ENCODE measurements at regions not wholly inside any gene's neighbourhood (a gene's known extent, or its start where the extent isn't known, plus 50 kb on each side); places are given as distances from the start of the nearest gene placed in this dataset.

DNA sequence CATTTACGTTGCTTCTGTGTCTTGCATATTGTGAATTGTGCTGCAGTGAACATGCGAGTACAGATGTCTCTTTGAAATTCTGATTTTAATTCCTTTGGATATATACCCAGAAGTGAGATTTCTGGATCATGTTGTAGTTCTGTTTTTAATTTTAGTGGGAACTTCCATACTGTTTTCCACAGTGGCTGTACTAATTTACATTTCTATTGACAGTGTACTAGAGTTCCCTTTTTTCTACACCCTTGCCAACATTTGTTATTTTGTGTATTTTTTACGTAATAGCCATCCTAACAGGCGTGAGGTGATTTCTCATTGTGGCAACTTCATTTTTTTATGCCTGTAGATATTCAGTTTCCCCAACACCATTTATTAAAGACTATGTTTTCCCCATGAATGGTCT lies 144.7 kb upstream of the INHBA start:
- in situ Hi-C loops (cut with HindIII; ENCODE audit: low pct_unique_long_range_greater_than_20kb, low sequenced_read_pairs), result no loop called here
- DNase-seq (ENCODE audit: low read depth, low spot score), result no peak

- DNase-seq (ENCODE audit: low read depth, low spot score), result no peak
- in situ Hi-C loops (cut with HindIII; ENCODE audit: low pct_unique_long_range_greater_than_20kb, low sequenced_read_pairs), result no loop called here
Measured at GRCh38 chr7:41847151-41847550, 144.3 kb upstream of the INHBA start.

- in situ Hi-C loops (cut with HindIII; ENCODE audit: low pct_unique_long_range_greater_than_20kb, low sequenced_read_pairs), result no loop called here
- DNase-seq (ENCODE audit: low read depth, low spot score), result no peak
Measured at GRCh38 chr7:41842956-41843355, 140.1 kb upstream of the INHBA start.

- no peak for DNase-seq (ENCODE audit: low read depth, low spot score)
- in situ Hi-C loops (cut with HindIII; ENCODE audit: low pct_unique_long_range_greater_than_20kb, low sequenced_read_pairs), result no loop called here
Measured at GRCh38 chr7:41837916-41838315, 135.0 kb upstream of the INHBA start.

DNA sequence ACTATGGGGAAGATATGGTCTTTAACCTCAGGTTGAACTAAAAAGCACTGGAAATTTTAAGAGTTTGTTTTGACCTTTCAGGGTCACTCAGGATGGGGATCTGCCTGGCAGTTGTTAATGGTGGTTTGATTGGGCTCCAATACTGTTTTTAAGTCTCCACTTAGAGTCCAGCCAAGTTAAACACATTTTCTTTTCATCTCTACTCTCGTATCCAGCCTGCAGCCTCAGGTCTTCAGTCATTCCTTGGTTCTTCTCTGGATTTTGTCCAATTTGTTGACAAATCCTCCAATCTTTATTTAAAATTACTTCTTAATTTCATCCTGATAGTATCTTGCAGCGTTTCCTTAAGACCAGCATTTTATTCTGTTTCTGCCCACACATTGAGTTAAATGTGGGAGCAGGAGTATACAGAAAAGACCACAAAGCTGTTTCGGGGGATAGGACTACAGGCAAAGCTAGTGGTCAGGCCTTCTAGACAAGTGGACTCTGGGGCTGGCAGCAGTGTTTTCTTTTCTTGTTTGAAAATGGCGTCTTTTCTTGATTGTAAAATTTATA lies 133.2 kb upstream of the INHBA start:
- in situ Hi-C loops (cut with HindIII; ENCODE audit: low pct_unique_long_range_greater_than_20kb, low sequenced_read_pairs), result no loop called here
- DNase-seq (ENCODE audit: low read depth, low spot score), result no peak

DNA sequence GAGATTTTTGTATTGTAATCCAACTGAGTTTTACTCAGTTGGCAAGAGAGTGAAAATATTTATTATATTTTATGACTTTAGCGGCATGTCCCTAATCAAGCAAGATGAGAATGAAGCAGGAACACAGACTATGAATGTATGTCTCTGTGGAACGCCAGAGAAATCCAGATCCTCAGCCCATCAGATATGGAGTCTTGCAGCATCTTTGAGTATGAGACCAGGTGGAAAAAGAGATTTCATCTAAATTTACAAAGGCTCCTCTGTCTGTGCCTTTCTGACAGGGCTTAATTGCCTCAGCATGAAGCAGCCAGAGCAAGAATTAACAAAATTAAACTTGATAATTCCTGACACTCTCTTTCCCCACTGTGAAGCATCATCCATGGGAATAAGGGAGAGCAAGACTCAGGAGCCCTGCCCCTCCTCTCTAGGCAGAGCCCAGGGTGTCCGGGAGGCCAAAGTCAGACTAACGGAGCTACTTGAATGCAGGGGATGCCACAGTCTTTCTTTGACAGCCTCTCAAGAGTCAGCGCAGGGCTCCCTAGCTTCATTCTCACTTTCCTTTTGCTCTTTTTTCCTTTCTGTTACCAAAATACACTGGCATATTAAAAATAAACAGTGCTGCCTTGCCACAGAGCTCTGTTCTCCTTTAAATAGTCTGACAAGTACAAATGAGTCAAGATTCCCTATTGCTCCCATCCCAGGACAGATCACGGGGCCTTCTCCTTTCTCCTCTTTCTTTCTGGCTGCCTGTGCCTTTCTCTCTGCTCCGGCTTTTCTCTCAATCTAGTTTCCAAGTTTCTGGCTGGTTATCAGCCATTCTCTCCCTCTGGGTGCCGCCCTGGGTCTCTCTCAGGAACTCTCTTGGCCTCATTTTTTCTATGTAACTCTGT lies 132.2 kb upstream of the INHBA start:
- in situ Hi-C loops (cut with HindIII; ENCODE audit: low pct_unique_long_range_greater_than_20kb, low sequenced_read_pairs), result no loop called here
- DNase-seq (ENCODE audit: low read depth, low spot score), result no peak

DNA sequence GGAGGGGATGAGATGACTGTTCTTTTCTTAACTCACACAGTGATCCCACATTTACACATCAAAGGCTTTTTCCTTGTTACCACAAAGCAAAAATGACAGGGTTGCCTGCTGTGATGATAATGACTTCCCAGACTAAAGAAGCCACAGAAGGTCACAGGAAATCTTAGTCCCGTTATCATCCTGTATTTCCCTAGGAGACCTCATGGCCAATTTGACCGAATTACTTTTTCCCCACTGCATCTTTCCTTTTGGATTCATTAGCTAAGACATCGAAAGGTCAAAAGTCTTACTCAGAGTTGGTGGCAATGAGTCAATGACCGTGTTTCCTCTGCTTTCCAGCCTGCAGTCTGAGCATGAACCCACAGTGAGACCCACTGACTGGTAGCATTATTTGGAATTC lies 130.1 kb upstream of the INHBA start:
- in situ Hi-C loops (cut with HindIII; ENCODE audit: low pct_unique_long_range_greater_than_20kb, low sequenced_read_pairs), result no loop called here
- DNase-seq (ENCODE audit: low read depth, low spot score), result no peak

DNA sequence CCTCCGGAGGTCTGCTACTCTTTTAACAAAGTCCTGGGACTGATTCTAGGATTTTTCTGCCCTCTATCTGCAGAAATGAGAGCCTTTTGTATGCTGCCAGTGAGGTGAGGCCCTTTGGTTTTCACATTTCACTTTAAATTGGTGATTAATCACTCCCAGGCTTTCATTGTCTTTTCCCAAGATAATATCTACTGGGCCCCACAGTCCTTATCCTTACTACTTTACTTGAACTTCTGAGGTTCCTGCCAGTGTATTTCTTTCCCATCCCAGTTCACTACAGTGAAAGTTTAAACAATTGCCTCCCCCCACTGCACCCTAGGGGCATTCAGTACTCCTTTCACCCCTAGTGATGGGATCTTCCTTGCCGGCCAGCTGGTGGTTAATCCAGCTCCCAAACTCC lies 127.4 kb upstream of the INHBA start:
- in situ Hi-C loops (cut with HindIII; ENCODE audit: low pct_unique_long_range_greater_than_20kb, low sequenced_read_pairs), result no loop called here
- no peak for DNase-seq (ENCODE audit: low read depth, low spot score)

- in situ Hi-C loops (cut with HindIII; ENCODE audit: low pct_unique_long_range_greater_than_20kb, low sequenced_read_pairs), result no loop called here
- DNase-seq (ENCODE audit: low read depth, low spot score), result no peak
Measured at GRCh38 chr7:41828911-41829310, 126.0 kb upstream of the INHBA start.

- in situ Hi-C loops (cut with HindIII; ENCODE audit: low pct_unique_long_range_greater_than_20kb, low sequenced_read_pairs), result no loop called here
- DNase-seq (ENCODE audit: low read depth, low spot score), result no peak
Measured at GRCh38 chr7:41826641-41827040, 123.8 kb upstream of the INHBA start.

DNA sequence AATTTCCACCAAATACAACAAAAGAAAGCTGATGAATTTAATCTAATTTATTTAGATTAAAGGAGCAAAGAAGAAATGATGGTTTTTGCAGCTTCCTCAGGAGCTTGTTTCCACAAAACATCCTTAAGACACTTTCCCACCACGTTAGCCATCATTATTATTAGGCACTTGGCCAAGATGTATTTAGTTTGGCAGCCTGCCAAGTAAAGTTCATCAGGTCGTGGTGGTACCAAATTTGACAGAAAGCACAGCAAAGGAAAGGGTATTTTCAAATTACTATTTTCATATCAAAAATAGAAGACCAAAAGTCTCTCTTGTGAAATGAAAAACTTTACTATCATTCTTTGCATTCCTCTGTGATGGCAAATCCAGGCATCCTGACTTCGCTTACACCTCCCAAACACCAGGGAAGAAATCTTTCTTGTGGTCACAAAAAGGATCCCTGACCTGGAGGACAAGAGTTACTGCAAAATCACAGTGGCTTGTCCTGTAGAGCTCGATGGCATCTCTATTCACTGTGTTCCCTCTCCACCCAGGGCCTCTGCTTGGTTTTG lies 123.1 kb upstream of the INHBA start:
- no peak for DNase-seq (ENCODE audit: low read depth, low spot score)
- in situ Hi-C loops (cut with HindIII; ENCODE audit: low pct_unique_long_range_greater_than_20kb, low sequenced_read_pairs), result no loop called here

DNA sequence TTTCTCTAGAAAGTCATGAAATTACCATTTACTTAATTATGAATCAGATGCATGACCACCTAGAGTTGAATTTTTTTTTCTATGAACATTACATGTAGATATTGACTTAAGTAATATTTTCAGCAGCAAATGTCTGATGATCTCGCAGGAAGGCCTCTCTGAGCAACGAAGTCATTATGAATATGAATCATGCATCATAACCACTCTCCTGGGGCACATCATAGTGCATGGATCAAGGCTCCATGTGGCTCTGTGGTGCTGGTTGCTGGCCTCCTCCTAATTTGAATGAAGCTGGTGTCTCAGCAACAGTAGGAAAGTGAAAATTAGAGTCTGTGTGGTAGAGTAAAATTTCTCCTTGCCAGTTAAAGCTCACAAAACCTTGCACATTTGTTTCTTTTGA lies 121.4 kb upstream of the INHBA start:
- in situ Hi-C loops (cut with HindIII; ENCODE audit: low pct_unique_long_range_greater_than_20kb, low sequenced_read_pairs), result no loop called here
- no peak for DNase-seq (ENCODE audit: low read depth, low spot score)

DNA sequence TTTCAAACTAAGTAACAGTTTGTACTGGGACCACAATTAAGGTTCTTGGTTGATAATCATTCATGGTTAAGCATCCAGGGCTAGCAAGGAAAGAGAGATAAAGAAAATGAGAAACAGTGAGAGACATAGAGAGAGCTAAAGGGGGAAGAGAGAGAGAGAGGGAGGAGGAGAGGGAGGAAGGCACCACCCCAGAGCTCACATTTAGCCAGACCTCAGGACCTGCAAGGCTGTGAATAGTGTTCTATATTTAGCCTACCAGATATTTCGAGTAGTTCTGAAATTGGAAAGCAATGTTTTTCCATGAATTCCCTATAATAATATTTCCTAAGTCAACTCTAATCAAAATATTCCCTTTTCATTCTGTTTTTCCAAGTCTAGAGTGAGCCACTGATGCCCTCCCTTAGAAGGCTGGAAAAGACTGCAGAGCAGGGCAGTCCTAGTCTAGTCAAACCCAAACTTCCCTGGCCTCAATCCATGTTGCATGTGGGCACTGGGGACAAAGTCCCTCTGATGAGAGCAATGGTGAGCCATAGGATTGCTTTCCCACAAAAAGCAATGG lies 119.4 kb upstream of the INHBA start:
- no peak for DNase-seq (ENCODE audit: low read depth, low spot score)
- in situ Hi-C loops (cut with HindIII; ENCODE audit: low pct_unique_long_range_greater_than_20kb, low sequenced_read_pairs), result no loop called here

DNA sequence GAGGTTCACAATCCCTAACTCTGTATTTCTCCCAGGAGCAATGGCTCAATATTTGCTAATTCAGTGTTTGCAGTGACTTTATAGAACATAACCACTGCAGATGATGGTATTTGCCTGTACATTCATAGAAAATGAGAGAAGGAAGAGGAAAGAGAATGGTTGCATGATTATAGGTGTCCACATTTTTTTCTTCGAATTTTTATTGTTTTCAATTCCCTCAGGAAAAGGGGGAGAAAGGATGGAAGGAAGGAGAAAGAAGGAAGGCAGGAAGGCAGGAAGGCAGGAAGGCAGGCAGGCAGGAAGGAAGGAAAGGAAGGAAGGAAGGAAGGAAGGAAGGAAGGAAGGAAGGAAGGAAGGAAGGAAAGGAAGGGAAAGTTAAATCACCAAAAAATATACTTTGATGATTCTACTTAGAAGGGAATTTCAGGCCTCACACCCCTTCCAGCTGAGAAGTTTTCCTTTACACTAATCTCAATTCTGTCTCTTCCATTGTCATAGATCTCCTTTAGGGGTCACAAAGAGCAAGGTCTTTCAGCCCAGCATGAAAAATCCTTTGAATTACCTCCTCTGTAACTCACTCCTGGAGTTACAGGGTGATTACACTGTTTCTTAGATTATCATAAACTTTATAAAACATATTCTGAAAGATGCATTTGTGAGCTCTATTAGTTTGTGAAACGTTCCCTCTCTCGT lies 118.8 kb upstream of the INHBA start:
- DNase-seq (ENCODE audit: low read depth, low spot score), result no peak
- in situ Hi-C loops (cut with HindIII; ENCODE audit: low pct_unique_long_range_greater_than_20kb, low sequenced_read_pairs), result no loop called here

DNA sequence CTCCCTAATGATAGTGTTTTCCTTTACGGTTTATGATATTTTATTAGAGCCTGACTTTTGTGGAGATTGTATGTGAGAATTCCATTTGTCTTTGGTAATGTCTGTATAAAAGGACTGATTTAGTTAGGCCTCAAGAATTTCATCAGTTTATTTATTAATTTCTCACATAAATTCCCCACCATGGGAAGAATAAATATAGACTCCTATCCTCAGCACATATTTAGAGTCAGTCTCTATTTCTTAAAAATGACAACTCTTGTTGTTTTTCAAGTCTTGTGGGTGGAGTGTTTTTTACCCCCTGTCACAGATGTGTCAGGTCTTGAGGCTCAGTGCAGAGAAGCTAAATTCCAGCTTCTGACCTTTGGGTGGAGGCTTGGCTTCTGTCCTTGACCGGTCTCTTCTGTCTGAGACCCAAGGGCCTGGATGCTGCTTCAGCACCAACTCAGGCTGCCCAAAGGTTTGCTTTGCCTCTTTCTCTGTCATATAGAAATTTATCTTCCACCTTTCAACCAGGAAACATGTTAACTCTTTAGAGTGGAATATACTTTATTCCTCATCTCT lies 117.3 kb upstream of the INHBA start:
- in situ Hi-C loops (cut with HindIII; ENCODE audit: low pct_unique_long_range_greater_than_20kb, low sequenced_read_pairs), result no loop called here
- DNase-seq (ENCODE audit: low read depth, low spot score), result no peak

DNA sequence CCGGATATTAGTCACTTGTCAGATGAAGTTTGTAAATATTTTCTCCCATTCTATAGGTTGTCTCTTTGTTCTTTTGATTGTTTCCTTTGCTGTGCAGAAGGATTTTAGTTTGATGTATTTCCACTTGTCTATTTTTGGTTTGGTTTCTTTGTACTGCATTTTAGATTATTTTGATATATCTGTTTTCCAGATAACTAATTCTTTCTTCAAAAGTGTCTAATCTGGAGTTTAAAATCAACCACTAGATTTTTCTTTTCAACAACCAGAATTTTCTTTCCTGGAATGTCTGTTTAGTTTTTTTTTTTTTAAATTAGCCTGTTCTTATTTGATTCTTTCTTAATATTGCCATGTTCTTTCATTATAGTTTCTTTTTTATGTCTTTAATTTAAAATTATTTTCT lies 116.8 kb upstream of the INHBA start:
- in situ Hi-C loops (cut with HindIII; ENCODE audit: low pct_unique_long_range_greater_than_20kb, low sequenced_read_pairs), result no loop called here
- no peak for DNase-seq (ENCODE audit: low read depth, low spot score)

DNA sequence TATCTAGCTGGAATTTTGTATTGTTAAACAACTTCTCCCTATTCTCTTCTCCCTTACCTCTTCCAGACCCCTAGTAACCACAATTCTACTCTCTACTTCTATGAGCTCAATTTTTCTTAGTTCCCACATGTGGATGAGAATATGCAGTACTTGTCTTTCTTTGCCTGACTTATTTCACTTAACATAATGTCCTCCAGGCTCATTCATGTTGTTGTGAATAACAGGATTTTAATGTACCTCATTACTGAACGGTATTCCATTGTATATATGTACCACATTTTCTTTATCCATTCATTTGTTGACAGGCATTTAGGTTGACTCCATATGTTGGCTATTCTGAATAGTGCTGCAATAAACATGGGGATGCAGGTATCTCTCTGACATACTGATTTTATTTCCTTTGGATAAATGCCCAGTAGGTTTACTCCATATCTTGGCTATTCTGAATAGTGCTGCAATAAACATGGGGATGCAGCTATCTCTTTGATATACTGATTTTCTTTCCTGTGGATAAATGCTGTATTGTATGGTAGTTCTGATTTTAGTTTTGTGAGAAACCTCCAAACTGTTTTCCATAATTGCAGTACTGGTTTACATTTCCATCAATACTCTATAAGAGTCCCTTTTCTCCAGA lies 116.0 kb upstream of the INHBA start:
- DNase-seq (ENCODE audit: low read depth, low spot score), result no peak
- in situ Hi-C loops (cut with HindIII; ENCODE audit: low pct_unique_long_range_greater_than_20kb, low sequenced_read_pairs), result no loop called here

DNA sequence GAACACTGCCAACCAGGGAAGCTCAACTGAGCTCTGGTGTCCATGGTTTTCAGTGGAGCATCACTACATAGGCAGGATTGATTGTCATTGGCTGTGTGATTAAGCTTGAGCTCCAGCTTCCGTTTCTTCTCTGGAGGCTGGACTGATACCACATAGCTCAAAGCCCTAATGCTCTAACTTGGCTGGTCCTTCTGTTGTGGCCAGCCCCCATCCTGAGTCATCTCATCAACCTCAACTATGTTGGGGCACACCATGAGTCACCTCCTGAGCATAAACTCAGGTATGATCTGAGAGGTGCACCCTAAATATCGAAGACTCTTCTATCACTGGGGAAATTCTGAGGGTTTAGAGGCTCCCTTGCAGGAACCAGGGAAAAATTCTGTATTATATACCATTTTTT lies 114.5 kb upstream of the INHBA start:
- no peak for DNase-seq (ENCODE audit: low read depth, low spot score)
- in situ Hi-C loops (cut with HindIII; ENCODE audit: low pct_unique_long_range_greater_than_20kb, low sequenced_read_pairs), result no loop called here
